ENCODE measurements at regions not wholly inside any gene's neighbourhood (a gene's known extent, or its start where the extent isn't known, plus 50 kb on each side); places are given as distances from the start of the nearest gene placed in this dataset.

DNA sequence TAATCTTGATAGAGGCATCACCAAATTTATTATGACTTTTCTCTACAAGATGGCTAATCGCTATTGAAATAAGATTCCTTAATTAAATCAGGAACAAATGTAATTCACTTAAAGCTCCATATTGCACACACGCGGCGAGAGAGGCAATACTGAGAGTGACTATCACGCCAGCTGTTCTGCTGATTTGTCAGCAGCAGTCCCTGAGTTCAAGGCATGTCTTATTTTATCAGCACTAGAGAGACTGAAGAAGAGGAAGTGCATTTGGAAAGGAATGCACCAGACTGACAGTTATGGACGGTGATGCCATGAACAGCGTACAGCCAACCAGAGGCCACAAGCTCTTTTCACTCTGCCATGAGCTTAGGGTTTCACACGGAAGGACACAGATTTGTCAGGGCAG, 83.6 kb upstream of the SLCO3A1 start:
- TF ChIP-seq, protein P1, sequence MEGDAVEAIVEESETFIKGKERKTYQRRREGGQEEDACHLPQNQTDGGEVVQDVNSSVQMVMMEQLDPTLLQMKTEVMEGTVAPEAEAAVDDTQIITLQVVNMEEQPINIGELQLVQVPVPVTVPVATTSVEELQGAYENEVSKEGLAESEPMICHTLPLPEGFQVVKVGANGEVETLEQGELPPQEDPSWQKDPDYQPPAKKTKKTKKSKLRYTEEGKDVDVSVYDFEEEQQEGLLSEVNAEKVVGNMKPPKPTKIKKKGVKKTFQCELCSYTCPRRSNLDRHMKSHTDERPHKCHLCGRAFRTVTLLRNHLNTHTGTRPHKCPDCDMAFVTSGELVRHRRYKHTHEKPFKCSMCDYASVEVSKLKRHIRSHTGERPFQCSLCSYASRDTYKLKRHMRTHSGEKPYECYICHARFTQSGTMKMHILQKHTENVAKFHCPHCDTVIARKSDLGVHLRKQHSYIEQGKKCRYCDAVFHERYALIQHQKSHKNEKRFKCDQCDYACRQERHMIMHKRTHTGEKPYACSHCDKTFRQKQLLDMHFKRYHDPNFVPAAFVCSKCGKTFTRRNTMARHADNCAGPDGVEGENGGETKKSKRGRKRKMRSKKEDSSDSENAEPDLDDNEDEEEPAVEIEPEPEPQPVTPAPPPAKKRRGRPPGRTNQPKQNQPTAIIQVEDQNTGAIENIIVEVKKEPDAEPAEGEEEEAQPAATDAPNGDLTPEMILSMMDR (IDR thresholded peaks at IDR 0.05) = no peak
- TF ChIP-seq POLR2A (IDR thresholded peaks at IDR 0.05) = no peak

Data from heart left ventricle (tissue), 13 donors.